ENCODE measurements at regions not wholly inside any gene's neighbourhood (a gene's known extent, or its start where the extent isn't known, plus 50 kb on each side); places are given as distances from the start of the nearest gene placed in this dataset.

DNA sequence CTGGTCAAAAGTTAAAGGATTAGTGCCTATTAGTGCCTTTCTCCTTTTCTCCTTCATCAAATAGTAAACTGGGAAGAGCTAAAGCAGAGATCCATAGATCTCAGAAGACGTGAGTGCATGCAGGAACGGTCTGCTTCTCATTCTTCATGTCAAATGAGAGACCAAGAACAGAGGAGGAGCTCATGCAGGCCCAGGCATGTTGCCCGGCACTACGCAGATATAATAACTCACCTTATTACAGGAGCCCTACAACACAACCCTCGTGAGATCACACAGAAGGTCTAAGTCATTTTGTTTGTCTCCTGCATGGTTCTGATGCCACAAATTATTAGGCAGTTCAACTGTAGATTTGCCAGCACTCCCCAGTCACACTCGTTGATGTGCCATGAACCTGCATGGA is 71.8 kb downstream of the CMPK2 start:
- H3K27me3 ChIP-seq: no peaks in the 10 kb centered on the region
- H3K4me3 ChIP-seq: no peak overlapping the region
- H3K36me3 ChIP-seq: no peaks in the 10 kb centered on the region
- H3K27ac ChIP-seq: no peak overlapping the region
- H3K4me1 ChIP-seq: no peaks in the 10 kb centered on the region
- TF ChIP-seq, protein P1, sequence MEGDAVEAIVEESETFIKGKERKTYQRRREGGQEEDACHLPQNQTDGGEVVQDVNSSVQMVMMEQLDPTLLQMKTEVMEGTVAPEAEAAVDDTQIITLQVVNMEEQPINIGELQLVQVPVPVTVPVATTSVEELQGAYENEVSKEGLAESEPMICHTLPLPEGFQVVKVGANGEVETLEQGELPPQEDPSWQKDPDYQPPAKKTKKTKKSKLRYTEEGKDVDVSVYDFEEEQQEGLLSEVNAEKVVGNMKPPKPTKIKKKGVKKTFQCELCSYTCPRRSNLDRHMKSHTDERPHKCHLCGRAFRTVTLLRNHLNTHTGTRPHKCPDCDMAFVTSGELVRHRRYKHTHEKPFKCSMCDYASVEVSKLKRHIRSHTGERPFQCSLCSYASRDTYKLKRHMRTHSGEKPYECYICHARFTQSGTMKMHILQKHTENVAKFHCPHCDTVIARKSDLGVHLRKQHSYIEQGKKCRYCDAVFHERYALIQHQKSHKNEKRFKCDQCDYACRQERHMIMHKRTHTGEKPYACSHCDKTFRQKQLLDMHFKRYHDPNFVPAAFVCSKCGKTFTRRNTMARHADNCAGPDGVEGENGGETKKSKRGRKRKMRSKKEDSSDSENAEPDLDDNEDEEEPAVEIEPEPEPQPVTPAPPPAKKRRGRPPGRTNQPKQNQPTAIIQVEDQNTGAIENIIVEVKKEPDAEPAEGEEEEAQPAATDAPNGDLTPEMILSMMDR (IDR thresholded peaks at IDR 0.05): no peak
- H3K9me3 ChIP-seq: no peaks in the 10 kb centered on the region
- no peak for DNase-seq (ENCODE audit: low spot score)

DNA sequence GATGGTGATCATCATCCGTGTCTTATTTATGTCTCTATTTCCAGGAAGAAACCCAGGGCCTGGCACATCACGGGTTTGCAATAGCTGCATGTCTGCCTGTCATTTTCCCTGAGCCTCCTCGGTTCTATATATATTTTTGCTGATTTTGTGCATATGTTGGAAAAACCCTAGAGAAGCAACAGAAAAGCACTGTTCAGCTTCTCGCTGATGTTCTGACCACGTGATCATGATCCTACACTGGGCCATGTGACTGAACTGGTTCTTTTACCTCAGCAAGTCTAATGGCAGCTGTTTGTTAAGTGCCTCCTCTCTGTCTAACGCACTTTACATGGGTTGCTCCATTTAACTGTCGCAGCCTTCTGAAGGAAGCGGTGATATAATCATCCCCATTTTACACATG is 71.3 kb downstream of the CMPK2 start:
- no peak overlapping the region for H3K27ac ChIP-seq

More for the DNA sequence above, 71.3 kb downstream of the CMPK2 start:
- no peak overlapping the region for H3K4me3 ChIP-seq
- H3K27me3 ChIP-seq: no peaks in the 10 kb centered on the region
- no peak for DNase-seq (ENCODE audit: low spot score)
- no peaks in the 10 kb centered on the region for H3K36me3 ChIP-seq
- TF ChIP-seq, protein P1 (IDR thresholded peaks at IDR 0.05): no peak
- H3K4me1 ChIP-seq: no peaks in the 10 kb centered on the region
- no peaks in the 10 kb centered on the region for H3K9me3 ChIP-seq

Small RNA genes lying in the stretch of these regions (microRNA-seq; reads per million reads assigned to microRNA genes)
- 0 reads per million in 2 donors for gene MIR7158 (ENCODE audit: borderline number of aligned reads in 2 of 2, borderline replicate concordance in 1 of 2)
- gene MIR7515 (ENCODE audit: borderline number of aligned reads in 2 of 2, borderline replicate concordance in 1 of 2): 0 reads per million in 2 donors

All from right atrium auricular region (tissue), 2 donors.